ENCODE measurements at regions not wholly inside any gene's neighbourhood (a gene's known extent, or its start where the extent isn't known, plus 50 kb on each side); places are given as distances from the start of the nearest gene placed in this dataset.

GRCh38 chr17:53336281-53336680 lies 486.4 kb upstream of the KIF2B start:
- H3K4me3 ChIP-seq (ENCODE audit: low read length), result no peak overlapping the region
- peak; percentile 4 for DNase-seq (ENCODE audit: low read depth)
- TF ChIP-seq CTCF (IDR thresholded peaks at IDR 0.05; ENCODE audit: insufficient read depth, low read depth, low read length, missing control alignments), result no peak

- DNase-seq (ENCODE audit: low read depth), result no peak
- no peak for TF ChIP-seq CTCF (IDR thresholded peaks at IDR 0.05; ENCODE audit: insufficient read depth, low read depth, low read length, missing control alignments)
- H3K4me3 ChIP-seq (ENCODE audit: low read length), result no peak overlapping the region
These were observed 487.3 kb upstream of the KIF2B start for GRCh38 chr17:53335443-53335842.

GRCh38 chr17:53330756-53331155 lies 492.0 kb upstream of the KIF2B start:
- no peak overlapping the region for H3K4me3 ChIP-seq (ENCODE audit: low read length)
- TF ChIP-seq CTCF (IDR thresholded peaks at IDR 0.05; ENCODE audit: insufficient read depth, low read depth, low read length, missing control alignments), result no peak
- DNase-seq (ENCODE audit: low read depth), result no peak

- no peak overlapping the region for H3K4me3 ChIP-seq (ENCODE audit: low read length)
- no peak for TF ChIP-seq CTCF (IDR thresholded peaks at IDR 0.05; ENCODE audit: insufficient read depth, low read depth, low read length, missing control alignments)
- DNase-seq (ENCODE audit: low read depth), result no peak
These were observed 501.1 kb upstream of the KIF2B start for GRCh38 chr17:53321651-53322050.

- no peak for TF ChIP-seq CTCF (IDR thresholded peaks at IDR 0.05; ENCODE audit: insufficient read depth, low read depth, low read length, missing control alignments)
- H3K4me3 ChIP-seq (ENCODE audit: low read length), result no peak overlapping the region
- DNase-seq (ENCODE audit: low read depth), result no peak
These were observed 502.8 kb upstream of the KIF2B start for GRCh38 chr17:53319947-53320346.

GRCh38 chr17:53316988-53317387 lies 505.7 kb upstream of the KIF2B start:
- no peak for TF ChIP-seq CTCF (IDR thresholded peaks at IDR 0.05; ENCODE audit: insufficient read depth, low read depth, low read length, missing control alignments)
- DNase-seq (ENCODE audit: low read depth), result no peak
- H3K4me3 ChIP-seq (ENCODE audit: low read length), result no peak overlapping the region

GRCh38 chr17:53316073-53316472 lies 506.7 kb upstream of the KIF2B start:
- DNase-seq (ENCODE audit: low read depth), result no peak
- TF ChIP-seq CTCF (IDR thresholded peaks at IDR 0.05; ENCODE audit: insufficient read depth, low read depth, low read length, missing control alignments), result no peak

More at GRCh38 chr17:53316073-53316472, 506.7 kb upstream of the KIF2B start:
- H3K4me3 ChIP-seq (ENCODE audit: low read length), result no peak overlapping the region

Data from epithelial cell of esophagus (primary cell).